ENCODE measurements at regions not wholly inside any gene's neighbourhood (a gene's known extent, or its start where the extent isn't known, plus 50 kb on each side); places are given as distances from the start of the nearest gene placed in this dataset.
A peak's percentile ranks its signal among the peaks of the same experiment; 100 is the strongest.

DNA sequence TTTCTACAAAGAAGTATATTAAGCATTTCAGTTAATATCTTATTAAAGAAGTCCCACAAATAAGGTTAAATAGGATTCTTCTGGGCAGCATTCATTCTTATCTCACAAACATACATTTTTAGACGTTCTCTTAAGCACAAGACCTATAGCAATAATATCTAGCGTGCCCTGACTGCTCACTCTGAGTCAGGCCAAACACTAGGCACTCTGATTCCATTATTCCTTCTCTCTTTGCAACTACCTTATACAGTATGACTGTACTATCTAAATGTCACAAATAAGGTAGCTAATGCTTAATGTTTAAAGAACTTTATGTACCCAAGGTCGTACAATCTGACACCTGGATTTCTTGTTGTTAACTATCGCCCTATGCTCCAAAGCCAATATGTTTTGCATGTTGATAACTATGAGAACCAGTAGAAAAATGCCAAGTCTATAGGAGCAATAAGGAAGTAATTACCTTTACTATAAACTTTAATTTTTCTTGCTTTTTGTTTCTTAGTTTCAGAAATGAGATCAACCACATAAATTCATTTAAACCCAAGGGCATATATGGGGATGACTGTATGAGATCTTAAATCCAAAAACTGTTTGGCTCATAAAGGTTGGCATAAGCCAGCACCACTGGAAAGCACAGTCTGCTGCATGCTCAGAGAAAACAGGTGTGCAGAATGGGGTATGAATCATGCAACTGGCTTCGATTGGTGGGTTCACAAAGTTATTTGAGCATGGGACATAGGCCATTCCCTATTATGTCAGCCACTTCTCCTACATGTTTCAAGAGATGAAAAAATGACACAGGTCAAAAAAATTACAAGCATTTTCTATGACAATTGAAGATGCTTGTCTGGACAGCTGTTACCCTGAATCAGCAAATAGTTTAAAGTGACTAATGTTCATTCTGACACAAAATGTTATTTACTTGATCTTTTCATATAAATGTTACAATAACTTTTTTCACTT is 352.0 kb downstream of the IRS1 start:
- TF ChIP-seq, protein P1, sequence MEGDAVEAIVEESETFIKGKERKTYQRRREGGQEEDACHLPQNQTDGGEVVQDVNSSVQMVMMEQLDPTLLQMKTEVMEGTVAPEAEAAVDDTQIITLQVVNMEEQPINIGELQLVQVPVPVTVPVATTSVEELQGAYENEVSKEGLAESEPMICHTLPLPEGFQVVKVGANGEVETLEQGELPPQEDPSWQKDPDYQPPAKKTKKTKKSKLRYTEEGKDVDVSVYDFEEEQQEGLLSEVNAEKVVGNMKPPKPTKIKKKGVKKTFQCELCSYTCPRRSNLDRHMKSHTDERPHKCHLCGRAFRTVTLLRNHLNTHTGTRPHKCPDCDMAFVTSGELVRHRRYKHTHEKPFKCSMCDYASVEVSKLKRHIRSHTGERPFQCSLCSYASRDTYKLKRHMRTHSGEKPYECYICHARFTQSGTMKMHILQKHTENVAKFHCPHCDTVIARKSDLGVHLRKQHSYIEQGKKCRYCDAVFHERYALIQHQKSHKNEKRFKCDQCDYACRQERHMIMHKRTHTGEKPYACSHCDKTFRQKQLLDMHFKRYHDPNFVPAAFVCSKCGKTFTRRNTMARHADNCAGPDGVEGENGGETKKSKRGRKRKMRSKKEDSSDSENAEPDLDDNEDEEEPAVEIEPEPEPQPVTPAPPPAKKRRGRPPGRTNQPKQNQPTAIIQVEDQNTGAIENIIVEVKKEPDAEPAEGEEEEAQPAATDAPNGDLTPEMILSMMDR (conservative IDR thresholded peaks at IDR 0.05), result no peak

GRCh38 chr2:226446406-226447001 is 353.1 kb downstream of the IRS1 start:
- H3K27ac Mint-ChIP-seq (ENCODE audit: unreplicated experiment), result no peak overlapping the region
- TF ChIP-seq, protein P1 (conservative IDR thresholded peaks at IDR 0.05), result no peak
- no peak overlapping the region for H3K4me3 Mint-ChIP-seq
- H3K4me1 Mint-ChIP-seq, result peaks cover 4% of the 10 kb centered on the region
- no peak for DNase-seq (ENCODE audit: low read depth, low spot score)
- no peaks in the 10 kb centered on the region for H3K27me3 Mint-ChIP-seq (ENCODE audit: low read depth)
- H3K36me3 Mint-ChIP-seq (ENCODE audit: low read depth), result peaks cover 2% of the 10 kb centered on the region
- H3K9me3 Mint-ChIP-seq, result peaks cover 2% of the 10 kb centered on the region

More for the DNA sequence above, 352.0 kb downstream of the IRS1 start:
- H3K27me3 Mint-ChIP-seq (ENCODE audit: low read depth), result no peaks in the 10 kb centered on the region
- H3K9me3 Mint-ChIP-seq, result peaks cover 2% of the 10 kb centered on the region
- H3K27ac Mint-ChIP-seq (ENCODE audit: unreplicated experiment), result no peak overlapping the region
- H3K4me3 Mint-ChIP-seq, result no peak overlapping the region
- peaks cover 4% of the 10 kb centered on the region for H3K36me3 Mint-ChIP-seq (ENCODE audit: low read depth)
- peaks cover 4% of the 10 kb centered on the region for H3K4me1 Mint-ChIP-seq
- DNase-seq (ENCODE audit: low read depth, low spot score), result no peak

DNA sequence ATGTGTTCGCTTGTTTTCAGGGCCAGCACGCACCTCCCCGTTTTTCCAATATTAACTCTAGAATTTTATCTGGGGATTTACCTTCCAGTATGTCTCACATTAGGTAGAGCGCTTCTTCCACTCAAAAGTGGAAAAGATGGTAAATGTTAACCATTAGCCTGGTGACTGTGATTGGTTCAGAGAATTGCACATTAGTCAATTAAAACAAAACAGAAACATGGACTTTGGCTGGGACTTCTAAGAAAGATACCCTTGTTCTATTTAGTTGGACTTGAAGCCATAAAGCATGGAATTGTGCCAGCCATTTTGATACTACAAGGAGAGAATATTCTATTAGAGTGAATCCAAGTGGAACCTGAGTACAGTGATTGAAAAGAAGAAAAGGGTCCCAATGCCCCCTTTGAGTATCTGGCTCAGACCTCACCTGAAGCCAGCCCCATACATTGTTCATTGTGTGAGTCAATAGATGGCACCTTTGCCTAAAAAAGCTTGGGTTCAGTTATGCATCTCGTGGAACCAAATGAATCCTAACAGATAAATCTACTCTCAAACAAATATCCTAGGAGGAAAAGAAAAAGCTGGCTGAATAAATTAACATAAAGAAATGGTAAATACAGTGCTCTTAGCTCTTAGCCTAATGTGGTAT is 354.3 kb downstream of the IRS1 start:
- Mint-ChIP-seq H3K27me3 (ENCODE audit: low read depth) (no peaks in the 10 kb centered on the region), H3K27ac (ENCODE audit: unreplicated experiment) (no peak overlapping the region), H3K36me3 (ENCODE audit: low read depth) (no peaks in the 10 kb centered on the region), H3K4me3 (no peak overlapping the region), H3K9me3 (peaks cover 2% of the 10 kb centered on the region), H3K4me1 (peaks cover 4% of the 10 kb centered on the region)
- DNase-seq (ENCODE audit: low read depth, low spot score), result no peak
- TF ChIP-seq, protein P1 (conservative IDR thresholded peaks at IDR 0.05), result no peak

- no peak for DNase-seq (ENCODE audit: low read depth, low spot score)
- no peaks in the 10 kb centered on the region for H3K36me3 Mint-ChIP-seq (ENCODE audit: low read depth)
- no peak overlapping the region for H3K4me3 Mint-ChIP-seq
- H3K27ac Mint-ChIP-seq (ENCODE audit: unreplicated experiment), result peak overlapping the region; percentile 5
- no peaks in the 10 kb centered on the region for H3K27me3 Mint-ChIP-seq (ENCODE audit: low read depth)
- peaks cover 4% of the 10 kb centered on the region for H3K9me3 Mint-ChIP-seq
- no peaks in the 10 kb centered on the region for H3K4me1 Mint-ChIP-seq
- TF ChIP-seq, protein P1 (conservative IDR thresholded peaks at IDR 0.05), result no peak
Observed at GRCh38 chr2:226443112-226443511, 356.5 kb downstream of the IRS1 start.

DNA sequence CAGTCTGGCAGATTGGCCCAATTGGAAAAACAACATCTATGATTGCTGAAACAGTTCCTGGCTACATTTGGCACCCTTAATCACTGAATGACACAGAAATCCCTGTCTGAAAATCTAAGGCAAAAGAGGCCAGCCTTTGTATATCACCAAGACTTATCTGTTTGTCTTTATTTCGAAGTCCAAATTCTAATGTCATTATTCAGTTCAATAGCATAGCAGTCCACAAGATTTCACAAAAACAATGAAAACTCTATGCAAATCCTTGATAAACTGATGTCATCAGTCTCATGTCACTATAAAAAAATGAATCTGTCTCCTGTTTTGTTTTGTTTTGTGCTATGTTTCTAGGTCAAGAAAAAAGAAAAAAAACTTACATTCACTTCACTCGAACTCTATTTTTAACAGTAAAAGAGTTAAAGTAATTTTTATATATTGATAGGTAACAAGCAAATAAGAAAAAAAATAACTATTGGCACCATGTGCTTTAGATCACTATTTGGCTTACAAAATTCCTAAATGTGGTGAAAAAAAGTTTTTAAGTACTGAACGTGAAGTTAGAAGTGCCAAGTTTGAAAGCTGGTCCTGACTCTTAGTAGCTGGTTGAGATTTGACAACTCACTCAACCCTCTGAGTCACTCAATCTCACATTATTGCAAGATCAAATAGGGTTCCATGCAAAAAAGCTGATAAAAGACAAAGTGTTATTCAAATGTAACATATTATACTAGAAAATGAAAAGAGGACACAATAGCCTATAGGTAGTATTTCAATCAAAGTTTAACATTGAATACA is 359.3 kb downstream of the IRS1 start:
- H3K36me3 Mint-ChIP-seq (ENCODE audit: low read depth), result no peaks in the 10 kb centered on the region
- no peak overlapping the region for H3K27ac Mint-ChIP-seq (ENCODE audit: unreplicated experiment)
- H3K4me3 Mint-ChIP-seq, result no peak overlapping the region
- H3K4me1 Mint-ChIP-seq, result peaks cover 4% of the 10 kb centered on the region
- H3K9me3 Mint-ChIP-seq, result peaks cover 10% of the 10 kb centered on the region
- H3K27me3 Mint-ChIP-seq (ENCODE audit: low read depth), result no peaks in the 10 kb centered on the region
- DNase-seq (ENCODE audit: low read depth, low spot score), result no peak
- TF ChIP-seq, protein P1 (conservative IDR thresholded peaks at IDR 0.05), result no peak
